ENCODE measurements at regions not wholly inside any gene's neighbourhood (a gene's known extent, or its start where the extent isn't known, plus 50 kb on each side); places are given as distances from the start of the nearest gene placed in this dataset.
A peak's percentile ranks its signal among the peaks of the same experiment; 100 is the strongest.
"Not testable (repeated sequence)": the region's sequence is repeated elsewhere in the genome, so short reads cannot be mapped to it uniquely, and the experiment has no call there.

DNA sequence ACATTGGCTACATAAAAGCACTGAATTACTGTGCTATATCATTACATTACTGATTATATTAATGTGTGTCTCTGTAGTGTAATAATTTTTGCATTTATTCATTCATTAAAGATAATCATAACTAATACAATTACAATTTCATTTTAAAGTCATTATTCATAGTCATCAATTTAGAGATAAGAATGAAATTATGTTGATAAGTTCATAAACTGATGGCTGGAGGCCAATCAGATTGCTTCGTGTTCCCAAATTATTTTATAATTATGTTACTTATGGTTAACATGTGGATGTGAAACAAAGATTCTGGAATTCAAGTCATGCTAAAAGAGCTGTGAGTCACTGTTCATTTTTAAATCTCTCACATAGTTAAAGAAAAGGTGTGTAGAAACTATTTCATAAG is 223.4 kb upstream of the HAND2 start:
- DNase-seq = no peak

DNA sequence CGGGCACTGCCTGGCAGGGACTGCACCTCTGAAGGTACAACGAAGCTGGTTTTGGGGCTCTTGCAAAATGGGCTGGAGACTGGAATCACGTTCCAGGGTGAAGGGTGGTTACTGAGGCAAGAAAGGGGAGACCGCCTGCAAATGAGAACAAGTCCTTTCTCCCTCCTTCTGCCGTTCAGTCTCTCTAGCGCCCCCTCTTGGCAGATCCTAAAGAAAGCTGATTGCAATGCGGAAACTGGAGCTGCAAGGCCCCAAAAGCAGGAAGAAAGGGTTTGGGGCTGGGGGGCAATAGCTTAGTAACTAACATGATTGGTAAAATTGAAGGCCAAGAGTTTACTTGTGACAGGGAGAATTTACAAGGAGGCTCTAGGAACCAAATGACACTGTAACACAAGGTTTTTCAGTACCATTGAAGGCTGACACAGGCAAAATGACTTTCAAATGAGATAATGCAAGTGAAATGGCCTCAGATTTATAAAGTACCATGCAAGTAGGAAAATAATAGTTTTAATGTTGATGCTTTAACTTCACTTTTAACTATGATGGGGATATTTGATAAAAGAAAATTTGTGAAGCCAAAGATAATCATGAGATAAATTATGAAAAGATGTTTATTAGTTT is 222.7 kb upstream of the HAND2 start:
- no peak for DNase-seq

GRCh38 chr4:173748353-173748752 is 218.3 kb upstream of the HAND2 start:
- peak; percentile 16 for DNase-seq

GRCh38 chr4:173747537-173748257 is 217.7 kb upstream of the HAND2 start:
- DNase-seq = no peak

DNA sequence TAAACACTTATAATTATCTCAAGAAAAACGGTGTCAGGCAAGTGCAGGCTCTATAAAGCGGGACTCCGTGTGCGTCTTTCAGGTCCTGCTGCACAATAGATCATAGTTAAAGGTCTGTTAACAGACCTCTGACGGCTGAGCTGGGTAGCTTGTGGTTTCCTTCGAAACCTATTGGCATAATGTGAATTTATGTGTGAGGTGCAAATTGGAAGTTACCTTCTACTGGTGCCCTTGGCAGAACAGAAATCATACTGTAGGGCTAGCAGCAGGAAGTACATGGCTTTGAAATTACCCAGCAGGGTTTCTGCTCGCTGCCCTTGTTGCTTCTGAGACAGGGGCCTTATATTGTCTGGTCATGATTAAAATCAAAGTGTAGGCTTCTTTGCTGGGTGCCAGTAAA is 216.4 kb upstream of the HAND2 start:
- no peak for DNase-seq

DNA sequence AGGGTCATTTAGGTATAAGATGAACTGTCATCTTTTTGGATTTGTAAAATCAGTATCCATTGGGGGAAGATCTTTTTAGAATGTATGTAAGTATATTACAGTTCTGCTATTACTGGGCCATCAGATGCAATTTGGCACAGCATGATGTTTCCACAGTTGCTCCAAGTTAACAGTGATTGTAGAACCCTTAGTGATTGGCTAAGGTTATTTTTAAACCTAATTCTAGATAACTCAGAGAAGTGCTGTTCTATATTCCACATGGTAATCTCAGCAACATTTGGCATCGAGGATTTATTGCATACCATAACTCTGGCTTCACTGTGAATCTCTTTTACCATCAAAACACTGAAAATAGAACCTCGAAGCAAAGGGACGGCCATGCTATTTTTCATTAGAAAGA is 215.7 kb upstream of the HAND2 start:
- DNase-seq = no peak

DNA sequence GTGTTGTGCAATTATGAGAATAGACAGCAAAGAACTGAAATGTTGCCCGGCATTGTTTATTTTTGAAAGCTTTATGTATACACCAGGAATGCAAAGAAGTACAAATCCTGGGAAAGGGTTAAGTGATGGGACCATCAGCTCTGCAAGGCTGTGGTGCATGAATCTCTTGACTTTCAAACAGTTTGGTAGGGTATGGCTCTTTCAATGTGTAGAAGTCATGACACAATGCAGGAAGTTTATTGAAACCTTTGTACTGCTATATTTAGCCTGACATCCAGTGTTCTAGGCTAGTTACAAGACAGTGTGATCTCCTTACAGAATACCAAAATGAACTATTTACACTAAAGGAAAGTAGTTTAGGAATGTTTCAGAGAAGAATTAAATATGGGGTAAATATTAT is 206.8 kb upstream of the HAND2 start:
- DNase-seq = no peak

DNA sequence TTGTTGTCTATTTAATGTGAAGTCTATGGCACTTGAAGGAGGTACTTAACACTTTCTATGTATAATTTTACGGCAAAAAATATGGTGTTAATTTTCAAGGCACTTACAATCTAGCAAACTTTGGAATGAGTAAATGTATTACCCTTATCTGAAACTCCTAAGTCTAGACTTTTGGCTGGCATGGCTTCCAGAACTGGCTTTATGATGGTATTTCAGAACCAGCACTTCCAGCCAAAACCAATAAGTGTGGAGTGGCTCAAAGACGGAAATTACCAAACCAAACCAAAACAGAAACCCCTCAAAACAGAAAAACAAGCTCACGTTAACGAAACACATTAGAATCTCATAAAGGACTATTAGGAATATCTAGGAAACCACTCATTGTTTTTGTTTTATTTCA is 205.6 kb upstream of the HAND2 start:
- no peak for DNase-seq

DNA sequence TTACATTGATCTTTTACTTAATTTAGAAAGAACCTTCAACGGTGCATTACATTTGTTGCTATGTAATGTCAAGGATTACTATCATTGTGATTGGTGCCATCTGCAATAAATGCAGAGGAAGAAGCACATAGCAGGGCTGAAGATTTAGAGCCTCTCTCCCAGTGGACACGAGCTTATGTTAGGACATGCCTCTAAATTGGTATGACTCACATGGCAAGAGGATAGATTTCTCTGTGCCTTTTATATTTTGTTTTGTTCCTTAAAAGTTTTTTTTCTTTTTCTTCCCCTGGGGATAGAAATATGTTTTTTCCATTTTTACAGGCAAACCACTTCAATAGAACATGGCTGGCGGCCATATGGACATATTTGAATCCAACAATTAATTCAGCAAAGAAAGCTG is 205.0 kb upstream of the HAND2 start:
- no peak for DNase-seq

DNA sequence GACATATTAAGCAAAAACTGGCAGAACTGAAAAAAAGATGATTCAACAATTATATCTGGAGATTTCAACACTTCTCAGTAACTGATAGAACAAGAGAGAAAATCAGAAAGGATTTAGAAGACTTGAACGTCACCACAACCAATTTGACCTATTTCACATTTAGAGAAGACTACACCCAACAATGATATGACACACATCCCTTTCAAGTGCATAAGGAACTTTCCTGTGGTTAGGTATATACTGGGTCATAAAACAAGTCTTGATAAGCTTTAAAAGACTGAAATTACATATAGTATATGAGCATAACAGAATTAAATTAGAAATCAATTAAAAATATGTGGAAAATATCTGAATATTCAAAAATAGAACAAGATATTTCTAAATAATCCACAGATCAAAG is 201.2 kb upstream of the HAND2 start:
- no peak for DNase-seq

DNA sequence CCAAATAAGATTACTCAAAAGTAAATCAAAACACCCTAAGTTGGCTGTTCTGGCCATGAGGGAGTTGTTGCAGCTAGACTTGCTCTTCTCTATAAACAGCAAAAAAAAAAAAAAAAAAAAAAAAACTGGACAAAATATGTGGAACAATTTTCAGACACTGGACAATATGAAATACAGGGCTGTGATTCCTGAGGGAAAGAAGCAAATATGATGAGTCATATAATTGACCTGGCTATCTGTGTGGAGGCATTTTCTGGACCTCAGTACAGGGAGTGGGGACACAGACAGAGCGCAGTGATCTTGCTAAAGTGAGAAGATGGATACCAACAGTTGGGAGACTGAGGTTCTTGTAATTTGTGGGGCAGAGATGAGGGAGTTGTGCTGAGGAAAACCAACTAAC is 192.0 kb upstream of the HAND2 start:
- no peak for DNase-seq

- DNase-seq = not testable (repeated sequence)
These were observed 188.5 kb upstream of the HAND2 start for GRCh38 chr4:173718504-173718903.

GRCh38 chr4:173717581-173717980 is 187.6 kb upstream of the HAND2 start:
- no peak for DNase-seq

DNA sequence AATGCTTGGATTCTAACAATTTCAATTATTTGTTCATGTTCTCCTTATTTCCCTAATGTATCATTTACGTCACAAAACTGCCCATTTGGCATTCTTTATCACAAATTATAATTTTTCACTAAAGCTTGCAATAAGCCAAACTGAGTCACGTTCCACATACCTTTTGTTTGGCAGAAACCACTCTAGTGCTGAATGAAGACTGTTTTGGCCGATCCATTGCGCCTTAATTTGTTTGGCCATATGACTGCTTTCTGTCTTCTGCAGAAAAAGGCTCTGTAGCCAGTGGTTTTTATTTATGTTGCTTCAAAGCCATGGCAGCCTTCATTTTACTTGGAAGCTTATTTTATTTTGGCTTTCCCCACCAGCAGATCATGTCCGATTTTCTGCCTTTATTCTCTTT is 184.4 kb upstream of the HAND2 start:
- no peak for DNase-seq

DNA sequence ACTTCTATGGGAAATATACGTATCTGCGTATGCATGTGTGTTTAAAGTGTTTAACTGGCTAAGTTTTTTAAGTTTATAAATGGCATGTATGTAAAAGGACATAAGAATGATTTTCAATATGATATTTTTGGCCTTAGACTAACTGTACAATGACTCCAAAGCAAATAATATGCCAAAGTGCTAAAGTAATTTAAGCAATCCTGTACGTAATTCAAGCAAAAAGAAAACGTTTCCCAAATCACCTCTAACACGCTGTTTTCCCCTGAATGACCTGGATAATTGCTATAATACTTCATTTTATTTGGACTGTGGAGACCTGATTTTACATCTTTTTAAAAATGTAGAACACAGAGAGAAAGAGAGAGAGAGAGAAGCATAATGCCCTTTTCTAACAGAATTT is 183.0 kb upstream of the HAND2 start:
- DNase-seq = no peak

GRCh38 chr4:173707658-173708419 is 177.8 kb upstream of the HAND2 start:
- DNase-seq = no peak

GRCh38 chr4:173704201-173704600 is 174.2 kb upstream of the HAND2 start:
- no peak for DNase-seq

- no peak for DNase-seq
These were observed 173.0 kb upstream of the HAND2 start for GRCh38 chr4:173703021-173703420.

DNA sequence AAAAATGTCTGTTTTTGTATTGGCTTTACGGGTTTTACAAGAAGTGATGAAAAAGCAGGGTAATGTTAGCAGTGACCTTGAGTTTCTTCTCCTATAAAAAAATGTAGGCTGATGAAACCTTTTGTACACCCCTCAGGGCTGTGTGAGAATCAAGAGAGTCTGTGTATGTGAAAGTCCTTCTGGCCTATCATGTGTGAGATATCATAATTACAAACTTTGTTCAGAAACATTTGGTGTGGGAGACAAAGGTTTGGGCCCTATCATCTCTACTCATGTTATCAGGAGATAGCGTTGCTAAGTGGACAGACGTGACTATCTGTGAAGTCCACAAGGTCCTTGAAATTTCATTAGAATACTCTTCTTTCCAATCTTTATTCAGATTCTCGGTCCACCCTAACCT is 170.6 kb upstream of the HAND2 start:
- no peak for DNase-seq

DNA sequence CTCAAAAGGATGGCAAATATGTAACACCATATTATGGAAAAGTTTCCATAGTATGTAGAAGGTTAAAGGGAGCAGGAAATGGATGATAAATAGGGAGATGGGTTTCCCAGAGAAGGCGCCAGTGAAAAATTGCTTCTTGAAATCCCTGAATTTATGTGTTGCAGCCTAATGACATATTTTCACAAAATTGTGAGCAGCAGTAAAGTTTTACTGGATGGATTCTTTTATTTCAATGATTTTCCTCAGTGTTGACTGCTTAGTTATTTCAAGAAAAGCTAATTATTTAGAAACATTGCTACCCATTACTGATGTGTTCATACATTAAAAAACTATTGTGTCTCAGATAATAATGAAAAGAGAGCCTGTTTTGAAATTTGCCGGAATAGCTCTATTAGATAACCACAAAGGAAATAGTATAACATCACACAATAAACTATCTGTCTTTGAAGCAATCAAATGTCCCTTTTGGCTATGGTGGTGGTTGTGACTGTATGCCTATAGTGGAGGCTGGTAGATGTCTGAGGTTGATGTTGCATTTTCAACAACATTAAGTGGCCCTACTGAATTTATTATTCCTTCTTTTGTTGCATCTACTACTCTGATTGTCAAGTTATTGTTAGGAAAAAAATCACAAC is 169.9 kb upstream of the HAND2 start:
- DNase-seq = no peak

GRCh38 chr4:173698557-173699262 is 168.7 kb upstream of the HAND2 start:
- DNase-seq = no peak

- no peak for DNase-seq
These were observed 167.8 kb upstream of the HAND2 start for GRCh38 chr4:173697840-173698239.

DNA sequence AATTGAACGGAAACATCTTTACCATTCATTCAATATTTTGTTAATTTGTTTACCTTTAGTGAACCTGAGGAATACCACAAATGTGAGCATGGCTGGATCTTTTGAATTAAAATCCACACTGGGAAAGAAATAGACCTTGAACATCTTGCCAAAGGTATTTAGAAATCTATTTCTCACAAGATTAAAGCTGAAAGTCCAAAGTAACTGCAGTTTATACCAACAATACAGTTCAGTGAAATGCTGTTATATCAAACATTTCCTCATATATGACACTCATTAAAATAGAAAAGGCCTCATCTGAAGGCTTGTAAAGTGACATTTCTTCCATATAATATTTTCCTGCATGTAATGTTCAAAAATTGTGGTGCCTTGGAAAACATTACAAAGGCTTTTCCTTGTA is 166.5 kb upstream of the HAND2 start:
- no peak for DNase-seq
